ENCODE measurements at regions not wholly inside any gene's neighbourhood (a gene's known extent, or its start where the extent isn't known, plus 50 kb on each side); places are given as distances from the start of the nearest gene placed in this dataset.

- TF ChIP-seq POLR2A (IDR thresholded peaks at IDR 0.05) (no peak), CTCF (IDR thresholded peaks at IDR 0.05) (no peak)
Measured at GRCh38 chr18:64562651-64563050, 413.8 kb upstream of the LINC00305 start.
